ENCODE measurements at regions not wholly inside any gene's neighbourhood (a gene's known extent, or its start where the extent isn't known, plus 50 kb on each side); places are given as distances from the start of the nearest gene placed in this dataset.

DNA sequence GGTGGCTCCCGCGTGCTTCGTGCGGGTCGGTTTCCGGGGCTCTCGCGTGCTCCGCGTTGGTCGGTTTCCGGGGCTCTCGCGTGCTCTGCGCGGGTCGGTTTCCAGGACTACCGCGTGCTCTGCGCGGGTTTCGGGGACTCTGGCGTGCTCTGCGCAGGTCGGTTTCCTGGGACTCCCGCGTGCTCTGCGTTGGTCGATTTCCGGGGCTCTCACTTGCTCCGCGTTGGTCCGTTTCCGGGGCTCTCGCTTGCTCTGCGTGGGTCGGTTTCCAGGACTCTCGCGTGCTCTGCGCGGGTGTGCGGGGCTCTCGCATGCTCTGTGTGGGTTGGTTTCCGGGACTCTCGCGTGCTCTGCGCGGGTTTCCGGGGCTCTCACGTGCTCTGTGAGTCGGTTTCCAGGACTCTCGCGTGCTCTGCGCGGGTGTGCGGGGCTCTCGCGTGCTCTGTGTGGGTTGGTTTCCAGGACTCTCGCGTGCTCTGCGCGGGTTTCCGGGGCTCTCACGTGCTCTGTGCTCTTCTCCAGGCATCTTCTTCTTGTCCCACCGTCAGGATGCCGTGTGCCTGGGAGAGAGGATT, 109.9 kb upstream of the LRPAP1 start:
- TF ChIP-seq, protein P1, sequence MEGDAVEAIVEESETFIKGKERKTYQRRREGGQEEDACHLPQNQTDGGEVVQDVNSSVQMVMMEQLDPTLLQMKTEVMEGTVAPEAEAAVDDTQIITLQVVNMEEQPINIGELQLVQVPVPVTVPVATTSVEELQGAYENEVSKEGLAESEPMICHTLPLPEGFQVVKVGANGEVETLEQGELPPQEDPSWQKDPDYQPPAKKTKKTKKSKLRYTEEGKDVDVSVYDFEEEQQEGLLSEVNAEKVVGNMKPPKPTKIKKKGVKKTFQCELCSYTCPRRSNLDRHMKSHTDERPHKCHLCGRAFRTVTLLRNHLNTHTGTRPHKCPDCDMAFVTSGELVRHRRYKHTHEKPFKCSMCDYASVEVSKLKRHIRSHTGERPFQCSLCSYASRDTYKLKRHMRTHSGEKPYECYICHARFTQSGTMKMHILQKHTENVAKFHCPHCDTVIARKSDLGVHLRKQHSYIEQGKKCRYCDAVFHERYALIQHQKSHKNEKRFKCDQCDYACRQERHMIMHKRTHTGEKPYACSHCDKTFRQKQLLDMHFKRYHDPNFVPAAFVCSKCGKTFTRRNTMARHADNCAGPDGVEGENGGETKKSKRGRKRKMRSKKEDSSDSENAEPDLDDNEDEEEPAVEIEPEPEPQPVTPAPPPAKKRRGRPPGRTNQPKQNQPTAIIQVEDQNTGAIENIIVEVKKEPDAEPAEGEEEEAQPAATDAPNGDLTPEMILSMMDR (conservative IDR thresholded peaks at IDR 0.05): no peak
- H3K27ac Mint-ChIP-seq (ENCODE audit: unreplicated experiment): no peak overlapping the region
- no peak overlapping the region for H3K4me3 Mint-ChIP-seq
- no peaks in the 10 kb centered on the region for H3K36me3 Mint-ChIP-seq (ENCODE audit: low read depth)
- no peak for DNase-seq (ENCODE audit: low read depth, low spot score)
- H3K9me3 Mint-ChIP-seq: no peaks in the 10 kb centered on the region
- peaks cover 12% of the 10 kb centered on the region for H3K4me1 Mint-ChIP-seq
- H3K27me3 Mint-ChIP-seq (ENCODE audit: low read depth): peaks cover 2% of the 10 kb centered on the region

DNA sequence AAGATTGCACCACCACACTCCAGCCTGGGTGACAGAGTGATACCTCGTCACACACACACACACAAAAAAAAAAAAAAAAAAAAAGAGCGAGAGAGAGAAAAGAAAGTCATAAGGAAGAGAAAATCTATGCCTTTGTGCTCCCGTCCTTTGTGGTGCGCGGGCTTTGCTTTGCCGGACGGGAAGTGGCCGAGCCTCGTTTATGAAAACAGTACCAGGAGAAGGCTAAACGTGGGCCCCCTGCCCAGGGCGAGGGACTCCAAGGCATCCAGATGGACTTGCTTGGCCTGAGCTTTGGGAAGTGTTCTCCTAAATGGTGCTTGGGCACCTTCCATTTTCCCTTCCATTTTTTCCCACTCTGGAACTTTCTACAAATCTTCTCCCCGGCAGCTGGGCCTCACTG, 109.3 kb upstream of the LRPAP1 start:
- H3K4me1 Mint-ChIP-seq: peaks cover 12% of the 10 kb centered on the region
- peaks cover 2% of the 10 kb centered on the region for H3K27me3 Mint-ChIP-seq (ENCODE audit: low read depth)
- no peak for DNase-seq (ENCODE audit: low read depth, low spot score)
- H3K36me3 Mint-ChIP-seq (ENCODE audit: low read depth): no peaks in the 10 kb centered on the region
- no peak overlapping the region for H3K27ac Mint-ChIP-seq (ENCODE audit: unreplicated experiment)
- H3K4me3 Mint-ChIP-seq: no peak overlapping the region
- H3K9me3 Mint-ChIP-seq: no peaks in the 10 kb centered on the region
- TF ChIP-seq, protein P1 (conservative IDR thresholded peaks at IDR 0.05): no peak

DNA sequence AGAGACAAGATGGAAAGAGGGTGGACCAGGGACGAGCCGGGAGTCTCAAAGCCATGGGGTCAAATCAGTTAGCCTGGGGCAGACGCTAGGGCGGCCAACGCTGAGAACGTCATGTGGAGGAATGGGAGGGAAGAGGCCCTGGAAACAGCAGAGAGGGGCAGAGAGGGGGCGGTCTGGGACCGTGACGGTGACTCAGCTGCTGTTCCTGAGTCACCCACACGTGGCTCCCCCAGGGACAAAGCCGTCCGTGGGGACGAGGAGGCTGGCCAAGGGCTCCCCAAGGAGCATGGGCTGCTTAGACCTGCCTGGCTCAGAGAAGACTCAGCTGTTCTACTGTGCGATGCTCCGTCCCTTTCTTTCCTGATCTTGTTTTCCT, 108.4 kb upstream of the LRPAP1 start:
- no peaks in the 10 kb centered on the region for H3K9me3 Mint-ChIP-seq
- DNase-seq (ENCODE audit: low read depth, low spot score): no peak
- TF ChIP-seq, protein P1 (conservative IDR thresholded peaks at IDR 0.05): no peak
- H3K27me3 Mint-ChIP-seq (ENCODE audit: low read depth): peaks cover 2% of the 10 kb centered on the region
- H3K4me1 Mint-ChIP-seq: peaks cover 12% of the 10 kb centered on the region
- H3K36me3 Mint-ChIP-seq (ENCODE audit: low read depth): no peaks in the 10 kb centered on the region
- no peak overlapping the region for H3K4me3 Mint-ChIP-seq
- no peak overlapping the region for H3K27ac Mint-ChIP-seq (ENCODE audit: unreplicated experiment)

DNA sequence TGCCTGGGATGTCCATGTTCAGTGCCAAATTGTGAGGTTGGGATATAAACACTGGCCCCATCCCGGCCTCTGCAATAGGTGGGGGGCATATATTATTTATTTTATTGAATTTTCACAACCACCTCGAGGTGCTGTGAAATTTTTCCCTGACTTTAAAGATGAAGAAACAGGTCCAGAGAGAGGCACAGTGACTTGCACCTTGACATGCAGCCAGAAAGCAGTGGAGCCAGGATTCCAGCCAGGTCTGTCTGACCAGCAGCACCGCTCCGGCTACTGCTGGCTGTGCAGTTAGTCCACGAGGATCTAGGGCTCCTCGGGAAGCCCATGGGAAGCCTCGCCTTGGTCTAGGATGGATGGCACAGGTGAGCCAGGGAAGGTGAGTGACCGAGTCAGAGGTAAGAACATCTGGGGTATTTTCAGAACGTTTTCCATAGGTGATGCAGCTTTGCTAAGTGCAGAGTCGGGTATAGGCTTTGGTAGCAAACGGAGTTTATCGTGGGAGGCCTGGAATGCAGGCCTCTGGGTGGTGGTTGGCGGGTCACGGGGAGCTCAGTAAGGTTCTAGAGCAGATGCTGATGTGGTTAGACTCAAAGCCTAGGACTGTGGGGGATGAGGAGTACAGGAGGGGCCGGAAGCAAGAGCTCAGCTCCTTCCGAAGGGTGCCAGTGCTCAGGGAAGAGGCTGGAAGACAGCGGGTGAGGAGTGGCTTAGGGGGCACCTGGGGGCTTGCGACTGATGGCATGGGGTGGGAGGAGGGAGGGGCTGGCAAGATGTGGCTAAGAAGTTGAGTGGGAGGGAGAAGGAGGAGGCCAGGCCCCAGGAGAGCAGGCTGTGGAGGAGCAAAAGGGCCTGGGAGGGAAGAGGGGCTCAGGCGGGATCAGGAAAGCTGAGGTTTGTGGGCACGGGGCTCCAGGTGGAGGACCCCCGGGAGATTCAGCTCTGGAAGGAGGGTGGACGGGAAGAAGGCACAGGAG, 107.7 kb upstream of the LRPAP1 start:
- Mint-ChIP-seq H3K9me3 (no peaks in the 10 kb centered on the region), H3K4me1 (peaks cover 12% of the 10 kb centered on the region), H3K27ac (ENCODE audit: unreplicated experiment) (no peak overlapping the region), H3K27me3 (ENCODE audit: low read depth) (peaks cover 2% of the 10 kb centered on the region), H3K4me3 (no peak overlapping the region), H3K36me3 (ENCODE audit: low read depth) (no peaks in the 10 kb centered on the region)
- DNase-seq (ENCODE audit: low read depth, low spot score): no peak
- TF ChIP-seq, protein P1 (conservative IDR thresholded peaks at IDR 0.05): no peak

DNA sequence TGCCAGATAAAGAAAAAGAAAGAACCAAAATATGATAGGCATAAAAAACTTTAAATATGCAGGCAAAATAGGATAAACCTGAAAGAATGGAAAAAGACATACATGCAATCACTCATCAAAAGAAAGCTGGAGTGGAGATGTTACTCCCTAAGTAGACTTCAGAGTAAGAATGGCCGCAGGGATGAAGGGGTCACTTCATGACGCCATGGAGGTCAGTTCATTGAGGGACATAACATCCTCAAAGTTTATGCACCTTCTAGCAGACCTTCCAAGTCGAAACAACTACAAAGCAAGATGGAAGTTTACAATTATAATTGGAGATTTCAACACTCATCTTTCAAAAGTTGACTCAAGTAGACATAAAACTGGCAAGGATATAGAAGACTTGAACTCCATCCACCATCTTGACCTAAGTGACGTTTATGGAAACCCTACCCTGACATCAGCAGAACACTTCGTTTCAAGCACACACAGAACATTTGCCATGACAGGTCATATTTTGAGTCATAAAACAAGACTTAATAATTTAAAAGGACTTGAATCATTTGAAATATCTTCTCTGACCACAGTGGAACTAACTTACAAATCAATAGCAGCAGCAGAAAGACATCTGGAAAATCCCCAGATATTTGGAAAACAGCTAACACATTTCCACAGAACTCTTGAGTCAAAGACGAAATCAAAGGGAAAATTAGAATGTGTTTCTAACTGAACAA, 106.0 kb upstream of the LRPAP1 start:
- Mint-ChIP-seq H3K9me3 (no peaks in the 10 kb centered on the region), H3K4me1 (peaks cover 12% of the 10 kb centered on the region), H3K27ac (ENCODE audit: unreplicated experiment) (no peak overlapping the region), H3K36me3 (ENCODE audit: low read depth) (no peaks in the 10 kb centered on the region), H3K4me3 (no peak overlapping the region), H3K27me3 (ENCODE audit: low read depth) (peaks cover 2% of the 10 kb centered on the region)
- TF ChIP-seq, protein P1 (conservative IDR thresholded peaks at IDR 0.05): no peak
- DNase-seq (ENCODE audit: low read depth, low spot score): no peak

All from neural crest cell (in vitro differentiated cells).